BE2C (cell line): ENCODE measurements at regions not wholly inside any gene's neighbourhood (a gene's known extent, or its start where the extent isn't known, plus 50 kb on each side); places are given as distances from the start of the nearest gene placed in this dataset.

Experiments used
- DNase-seq: peaks from one replicate; pipeline ENCODE4 v3.0.0-alpha.2; 2020
- H3K27me3 ChIP-seq: fragments of 250-450 bp; sonication (Bioruptor Pico); 2 replicates; pipeline ENCODE4 v1.5.1; 2020; ENCODE audit warnings: mild to moderate bottlenecking
- H3K36me3 ChIP-seq: fragments of 250-450 bp; sonication (Bioruptor Pico); 2 replicates; pipeline ENCODE4 v1.5.1; 2020; ENCODE audit warnings: mild to moderate bottlenecking
- H3K4me1 ChIP-seq: fragments of 250-450 bp; sonication (Bioruptor Pico); 2 replicates; pipeline ENCODE4 v1.5.1; 2020
- H3K4me3 ChIP-seq: 2 replicates; pipeline ENCODE4 v1.5.1; 2011; ENCODE audit warnings: low read depth, low read length
- H3K9me3 ChIP-seq: fragments of 250-450 bp; sonication (Bioruptor Pico); 2 replicates; pipeline ENCODE4 v1.5.1; 2020
- CTCF ChIP-seq: IDR thresholded peaks from 2 replicates; pipeline ENCODE4 v1.5.1; 2012; ENCODE audit warnings: mild to moderate bottlenecking, low read depth, low read length

- Histone ChIP-seq H3K9me3 (no peaks in the 10 kb centered on the region), H3K36me3 (no peaks in the 10 kb centered on the region), H3K4me1 (no peaks in the 10 kb centered on the region), H3K4me3 (no peak overlapping the region), H3K27me3 (no peaks in the 10 kb centered on the region)
- TF ChIP-seq CTCF = no peak
- no peak for DNase-seq
These were observed 66.4 kb upstream of the POU3F3 start for GRCh38 chr2:104787298-104788065.

DNA sequence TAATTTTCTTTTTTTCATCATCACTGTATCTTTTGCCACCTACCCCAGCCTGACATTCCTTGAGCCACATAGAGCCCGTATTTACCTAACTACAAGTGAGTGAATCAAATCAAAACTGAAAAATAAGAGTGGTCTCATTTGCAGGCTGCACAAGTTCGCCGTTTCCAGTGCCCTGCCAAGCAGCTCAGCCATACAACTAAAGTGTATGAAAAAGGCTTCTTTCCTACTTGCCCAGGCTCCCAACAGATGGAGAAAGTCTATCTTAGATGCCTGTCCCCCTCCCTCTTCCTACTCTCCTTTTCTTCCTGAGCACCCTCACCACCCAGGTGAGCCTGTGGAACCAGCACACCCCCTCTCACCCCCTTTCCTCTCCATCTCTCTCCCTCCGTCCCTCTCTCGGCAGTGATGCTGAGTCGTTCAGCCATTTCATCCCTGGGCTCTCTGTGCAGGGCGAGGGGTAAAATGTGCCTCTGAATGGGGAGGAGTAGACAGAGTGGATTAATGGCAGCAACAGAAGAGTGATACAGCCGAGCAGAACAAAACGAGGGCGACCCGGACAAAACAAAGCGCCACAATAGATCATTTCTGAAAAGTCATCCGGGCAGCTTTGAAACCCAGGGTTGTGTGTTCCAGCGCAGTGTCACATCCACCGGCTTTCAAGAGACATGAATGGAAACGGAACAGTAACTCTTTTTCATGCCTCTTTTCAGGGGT, 65.0 kb upstream of the POU3F3 start:
- Histone ChIP-seq H3K4me3 (no peak overlapping the region), H3K9me3 (no peaks in the 10 kb centered on the region), H3K4me1 (no peaks in the 10 kb centered on the region), H3K27me3 (no peaks in the 10 kb centered on the region), H3K36me3 (no peaks in the 10 kb centered on the region)
- no peak for TF ChIP-seq CTCF
- DNase-seq = no peak

DNA sequence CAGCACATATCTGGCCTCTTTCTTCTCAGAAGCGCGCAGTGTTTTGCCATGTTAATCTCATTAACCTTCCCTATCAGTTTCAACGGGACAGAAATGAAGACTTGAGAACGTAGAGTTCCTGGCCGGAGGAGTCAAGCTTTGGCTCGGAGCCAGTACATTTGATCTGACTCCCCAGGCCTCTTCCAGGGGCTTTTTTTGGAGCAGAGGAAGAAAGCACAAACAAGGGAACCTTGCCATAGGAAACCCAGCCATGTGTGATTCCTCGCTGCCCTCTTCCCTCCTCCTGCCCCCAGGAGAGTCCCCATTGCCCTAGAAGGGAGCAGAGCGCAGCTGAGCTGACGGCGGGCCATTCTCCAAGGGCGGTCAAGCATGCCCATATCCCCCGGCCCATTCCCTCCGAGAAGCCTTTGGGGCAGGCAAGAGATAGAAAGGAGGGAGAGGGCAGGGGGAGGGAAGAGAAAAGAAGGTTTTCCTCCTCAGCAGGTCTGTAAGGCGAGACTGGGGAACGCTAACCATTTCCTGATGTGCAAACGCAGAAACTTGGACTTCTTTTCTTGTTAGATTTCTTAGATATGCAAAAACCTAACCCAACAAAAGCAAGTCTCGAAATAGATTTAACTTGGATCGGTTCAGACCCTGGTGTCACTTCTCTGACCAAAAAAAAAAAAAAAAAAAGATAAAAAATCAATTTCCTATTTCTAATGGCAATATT, 63.7 kb upstream of the POU3F3 start:
- no peaks in the 10 kb centered on the region for H3K4me1 ChIP-seq
- DNase-seq = no peak
- no peak for TF ChIP-seq CTCF
- no peaks in the 10 kb centered on the region for H3K27me3 ChIP-seq
- no peaks in the 10 kb centered on the region for H3K36me3 ChIP-seq
- H3K9me3 ChIP-seq = no peaks in the 10 kb centered on the region
- no peak overlapping the region for H3K4me3 ChIP-seq

DNA sequence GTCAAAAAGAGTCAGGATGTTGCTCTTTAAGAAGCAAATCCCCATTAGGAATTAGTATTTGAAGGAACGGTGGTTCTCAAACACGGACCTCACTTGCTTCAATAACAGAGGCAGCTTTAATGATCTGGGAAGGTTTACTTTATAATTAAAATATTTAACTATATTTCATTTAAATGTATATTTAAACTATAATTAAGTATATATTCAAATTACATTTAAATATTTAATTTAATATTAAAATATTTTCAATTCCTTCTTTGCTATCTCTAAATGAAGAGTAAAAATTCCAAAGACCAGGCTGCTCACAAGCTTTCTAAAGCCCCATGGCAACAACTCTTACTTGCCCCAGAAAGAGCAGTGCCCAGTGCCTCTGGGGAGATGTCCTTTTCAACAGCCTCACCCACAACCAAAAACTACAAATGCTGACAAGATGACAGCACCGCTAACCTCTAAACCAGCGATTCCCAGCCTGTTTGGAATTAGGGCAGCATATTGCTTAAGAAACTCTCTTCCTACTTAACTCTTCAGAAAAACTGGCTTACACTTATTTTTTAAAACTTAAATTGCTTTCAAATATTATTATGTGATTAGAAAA, 62.9 kb upstream of the POU3F3 start:
- no peak for DNase-seq
- Histone ChIP-seq H3K4me1 (no peaks in the 10 kb centered on the region), H3K4me3 (no peak overlapping the region), H3K9me3 (no peaks in the 10 kb centered on the region), H3K27me3 (no peaks in the 10 kb centered on the region), H3K36me3 (no peaks in the 10 kb centered on the region)
- TF ChIP-seq CTCF = no peak

DNA sequence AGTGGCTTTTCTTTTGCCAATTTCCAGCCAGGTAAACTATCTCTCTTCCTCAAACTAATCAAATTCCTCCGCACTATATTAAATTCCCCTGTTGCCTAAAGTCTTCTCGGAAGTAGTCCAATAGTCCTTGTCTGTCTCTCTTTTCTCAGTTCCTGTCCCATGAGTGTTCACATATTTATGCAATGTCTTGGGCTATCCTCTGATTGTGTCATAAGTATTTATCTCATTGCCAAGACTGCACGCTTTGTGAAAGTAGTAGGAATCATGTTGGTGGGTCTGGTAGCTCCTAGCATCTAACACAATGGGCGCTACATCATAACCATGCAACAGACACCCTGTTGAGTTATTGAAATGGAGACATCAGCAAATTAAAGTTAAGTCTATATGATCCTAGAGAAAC, 59.9 kb upstream of the POU3F3 start:
- no peak for TF ChIP-seq CTCF
- H3K36me3 ChIP-seq = no peaks in the 10 kb centered on the region
- no peaks in the 10 kb centered on the region for H3K9me3 ChIP-seq
- H3K4me1 ChIP-seq = no peaks in the 10 kb centered on the region
- no peaks in the 10 kb centered on the region for H3K27me3 ChIP-seq
- DNase-seq = no peak
- no peak overlapping the region for H3K4me3 ChIP-seq
